Activated B cell treated with CpG ODN at 0.5 μM for 24 hours (primary cell): ENCODE measurements at regions not wholly inside any gene's neighbourhood (a gene's known extent, or its start where the extent isn't known, plus 50 kb on each side); places are given as distances from the start of the nearest gene placed in this dataset.

Experiments used
- ATAC-seq: fragments of 200-7000 bp; cut with Tn5 transposase; one replicate; pipeline ENCODE4 v1.10.0; 2021; ENCODE audit warnings: low read depth, mild to moderate bottlenecking, moderate library complexity
- CTCF ChIA-PET: fragments of 350-600 bp; sonication (Branson Sonifier 250); formaldehyde crosslinking; loops from one replicate; lab custom pipeline; 2021; ENCODE audit warnings: antibody characterized with exemption; lab: Charles Lee
- POLR2A ChIA-PET: fragments of 350-600 bp; sonication (Branson Sonifier 250); formaldehyde crosslinking; loops from one replicate; lab custom pipeline; 2021; ENCODE audit warnings: antibody characterized with exemption; lab: Charles Lee
- DNase-seq: peaks from one replicate; pipeline ENCODE4 v3.0.0; 2022
- H3K27ac Mint-ChIP-seq: one replicate; pipeline ENCODE4 v1.8.0; 2020; ENCODE audit warnings: mixed read lengths
- H3K27me3 Mint-ChIP-seq: one replicate; pipeline ENCODE4 v1.8.0; 2021; ENCODE audit warnings: mixed read lengths
- H3K36me3 Mint-ChIP-seq: one replicate; pipeline ENCODE4 v1.8.0; 2021; ENCODE audit warnings: low read depth, mixed read lengths
- H3K4me1 Mint-ChIP-seq: one replicate; pipeline ENCODE4 v1.8.0; 2021; ENCODE audit warnings: mixed read lengths
- H3K4me3 Mint-ChIP-seq: one replicate; pipeline ENCODE4 v1.8.0; 2020; ENCODE audit warnings: mild to moderate bottlenecking, mixed read lengths
- H3K9me3 Mint-ChIP-seq: one replicate; pipeline ENCODE4 v1.8.0; 2020; ENCODE audit warnings: mixed read lengths
- intact Hi-C: fragments of 100-400 bp; cut with micrococcal nuclease; formaldehyde crosslinking; loops from one replicate; pipeline ENCODE4 v1.15.1; 2024
- TF ChIP-seq, protein P1 (sequence below): fragments of 200-600 bp; IDR thresholded peaks from one replicate; pipeline ENCODE4 v1.8.0; 2022; ENCODE audit warnings: antibody characterized with exemption, mild to moderate bottlenecking

DNA sequence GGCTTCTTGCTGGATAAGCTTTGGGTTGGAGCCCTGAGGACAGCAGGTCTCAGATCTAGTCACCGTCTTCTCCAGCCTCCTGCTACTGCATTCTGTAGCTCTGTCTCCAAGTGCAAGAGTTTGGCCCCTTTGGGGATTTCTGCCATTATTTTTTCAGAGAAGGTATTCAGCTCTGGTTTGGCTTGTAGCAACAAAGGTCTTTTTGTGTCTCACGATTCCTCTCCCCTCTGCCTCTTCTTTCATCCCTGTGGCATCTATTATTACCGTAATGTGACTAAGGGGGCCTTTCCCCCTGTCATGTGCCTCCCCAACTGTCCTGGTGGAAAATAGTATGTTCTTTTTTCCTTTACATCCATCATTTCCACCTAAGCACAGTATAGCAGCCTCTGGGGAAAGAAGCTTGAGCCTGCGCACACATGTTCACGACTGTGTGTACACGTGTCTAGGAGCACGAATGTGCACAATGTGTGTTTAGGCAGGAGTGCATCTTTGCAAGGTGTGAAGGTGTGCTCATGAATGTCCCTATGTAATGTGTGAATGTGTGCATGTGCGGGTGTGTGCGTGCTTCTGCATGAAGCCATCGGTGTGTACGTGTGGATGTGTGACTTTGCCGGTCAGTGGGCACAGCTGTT lies 273.9 kb downstream of the ZNF536 start:
- Mint-ChIP-seq H3K4me3 (no peak overlapping the region), H3K4me1 (no peaks in the 10 kb centered on the region), H3K27ac (no peak overlapping the region), H3K9me3 (no peaks in the 10 kb centered on the region), H3K27me3 (peaks cover 3% of the 10 kb centered on the region), H3K36me3 (no peaks in the 10 kb centered on the region)
- intact Hi-C loops: no loop called here
- no peak for ATAC-seq
- ChIA-PET CTCF (no interaction called here), POLR2A (no interaction called here)
- TF ChIP-seq, protein P1, sequence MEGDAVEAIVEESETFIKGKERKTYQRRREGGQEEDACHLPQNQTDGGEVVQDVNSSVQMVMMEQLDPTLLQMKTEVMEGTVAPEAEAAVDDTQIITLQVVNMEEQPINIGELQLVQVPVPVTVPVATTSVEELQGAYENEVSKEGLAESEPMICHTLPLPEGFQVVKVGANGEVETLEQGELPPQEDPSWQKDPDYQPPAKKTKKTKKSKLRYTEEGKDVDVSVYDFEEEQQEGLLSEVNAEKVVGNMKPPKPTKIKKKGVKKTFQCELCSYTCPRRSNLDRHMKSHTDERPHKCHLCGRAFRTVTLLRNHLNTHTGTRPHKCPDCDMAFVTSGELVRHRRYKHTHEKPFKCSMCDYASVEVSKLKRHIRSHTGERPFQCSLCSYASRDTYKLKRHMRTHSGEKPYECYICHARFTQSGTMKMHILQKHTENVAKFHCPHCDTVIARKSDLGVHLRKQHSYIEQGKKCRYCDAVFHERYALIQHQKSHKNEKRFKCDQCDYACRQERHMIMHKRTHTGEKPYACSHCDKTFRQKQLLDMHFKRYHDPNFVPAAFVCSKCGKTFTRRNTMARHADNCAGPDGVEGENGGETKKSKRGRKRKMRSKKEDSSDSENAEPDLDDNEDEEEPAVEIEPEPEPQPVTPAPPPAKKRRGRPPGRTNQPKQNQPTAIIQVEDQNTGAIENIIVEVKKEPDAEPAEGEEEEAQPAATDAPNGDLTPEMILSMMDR: no peak
- DNase-seq: no peak

DNA sequence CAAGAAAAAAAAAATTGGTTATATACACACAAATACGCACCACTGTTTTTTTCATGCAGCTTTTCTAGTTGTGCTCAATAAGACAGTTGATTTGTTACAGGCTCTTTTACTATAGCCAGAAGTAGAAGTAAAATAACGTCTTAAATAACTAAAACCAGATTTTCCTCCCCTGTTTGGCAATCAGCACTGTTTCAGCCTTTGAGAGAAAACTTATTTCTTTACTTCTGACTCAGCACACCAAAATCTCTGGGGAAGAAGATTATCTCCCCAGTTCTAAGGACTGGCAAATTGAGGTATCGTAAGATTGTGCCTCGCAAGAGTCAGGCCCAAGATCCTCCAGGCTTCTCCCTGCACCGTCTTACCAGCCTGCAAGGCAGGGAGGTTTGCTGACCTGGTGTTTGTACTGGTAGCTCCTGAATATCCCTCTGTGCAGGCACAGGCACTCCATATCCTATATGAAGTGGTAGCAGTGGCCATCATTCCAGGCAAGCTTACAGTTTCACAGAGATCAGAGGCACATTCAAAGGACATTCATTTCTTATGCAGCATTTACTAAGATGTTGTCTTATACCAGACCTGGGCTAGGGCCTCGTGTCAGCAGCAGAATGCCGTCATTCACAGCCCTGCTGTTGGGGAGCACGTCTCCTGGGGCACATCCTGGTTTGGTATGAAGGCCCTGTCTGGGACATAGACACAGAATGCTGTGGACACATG lies 268.2 kb downstream of the ZNF536 start:
- POLR2A ChIA-PET: no interaction called here
- no peak for DNase-seq
- intact Hi-C loops: no loop called here
- Mint-ChIP-seq H3K9me3 (peaks cover 10% of the 10 kb centered on the region), H3K4me3 (no peak overlapping the region), H3K27ac (no peak overlapping the region), H3K4me1 (no peaks in the 10 kb centered on the region), H3K36me3 (no peaks in the 10 kb centered on the region), H3K27me3 (no peaks in the 10 kb centered on the region)
- no peak for ATAC-seq
- CTCF ChIA-PET: no interaction called here
- TF ChIP-seq, protein P1: no peak

DNA sequence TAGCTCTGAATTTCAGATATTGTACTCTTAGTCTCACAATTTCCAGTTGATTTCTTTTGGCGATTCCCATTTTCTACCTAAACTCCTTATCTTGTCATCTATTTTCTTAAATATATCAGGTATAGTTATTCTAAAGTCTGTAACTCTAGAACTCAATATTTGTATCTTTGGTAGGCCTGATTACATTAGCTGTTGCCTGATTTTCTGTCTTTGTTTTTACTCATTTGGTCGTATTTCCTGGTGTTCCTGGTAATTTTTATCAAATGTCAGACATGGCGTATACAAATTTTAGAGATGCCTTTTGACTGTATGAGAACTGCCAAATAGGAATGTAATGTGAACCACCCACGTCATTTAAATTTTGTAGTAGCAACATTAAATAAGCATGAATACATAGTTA lies 266.7 kb downstream of the ZNF536 start:
- no peak overlapping the region for H3K4me3 Mint-ChIP-seq
- no peaks in the 10 kb centered on the region for H3K4me1 Mint-ChIP-seq
- no peaks in the 10 kb centered on the region for H3K36me3 Mint-ChIP-seq
- TF ChIP-seq, protein P1: no peak
- peaks cover 10% of the 10 kb centered on the region for H3K9me3 Mint-ChIP-seq
- DNase-seq (no peak), ATAC-seq (no peak)
- ChIA-PET CTCF (no interaction called here), POLR2A (no interaction called here)
- H3K27ac Mint-ChIP-seq: no peak overlapping the region
- no peaks in the 10 kb centered on the region for H3K27me3 Mint-ChIP-seq
- intact Hi-C loops: no loop called here

DNA sequence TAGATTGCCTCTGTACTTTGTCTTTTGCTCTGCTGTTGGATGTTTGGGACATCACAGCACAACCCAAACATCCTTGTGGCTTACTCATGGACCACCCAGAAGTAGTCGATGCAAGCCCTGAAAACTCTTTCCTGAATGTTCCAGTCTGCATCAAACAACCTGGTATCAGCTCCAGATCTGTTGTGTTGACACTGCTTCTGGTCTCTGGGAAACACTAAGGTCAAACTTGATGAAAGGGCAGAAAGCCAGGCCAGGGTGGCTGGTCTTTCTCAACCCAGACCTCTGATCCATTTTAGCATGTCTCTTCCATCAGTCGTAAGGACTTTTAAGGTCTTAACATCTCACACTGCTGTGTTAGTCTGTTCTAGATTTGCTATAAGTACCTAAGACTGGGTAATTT lies 265.7 kb downstream of the ZNF536 start:
- Mint-ChIP-seq H3K36me3 (no peaks in the 10 kb centered on the region), H3K27me3 (no peaks in the 10 kb centered on the region), H3K4me1 (no peaks in the 10 kb centered on the region), H3K4me3 (no peak overlapping the region), H3K9me3 (peaks cover 10% of the 10 kb centered on the region), H3K27ac (no peak overlapping the region)
- ChIA-PET POLR2A (no interaction called here), CTCF (no interaction called here)
- no peak for DNase-seq
- ATAC-seq: no peak
- TF ChIP-seq, protein P1: no peak
- intact Hi-C loops: no loop called here

DNA sequence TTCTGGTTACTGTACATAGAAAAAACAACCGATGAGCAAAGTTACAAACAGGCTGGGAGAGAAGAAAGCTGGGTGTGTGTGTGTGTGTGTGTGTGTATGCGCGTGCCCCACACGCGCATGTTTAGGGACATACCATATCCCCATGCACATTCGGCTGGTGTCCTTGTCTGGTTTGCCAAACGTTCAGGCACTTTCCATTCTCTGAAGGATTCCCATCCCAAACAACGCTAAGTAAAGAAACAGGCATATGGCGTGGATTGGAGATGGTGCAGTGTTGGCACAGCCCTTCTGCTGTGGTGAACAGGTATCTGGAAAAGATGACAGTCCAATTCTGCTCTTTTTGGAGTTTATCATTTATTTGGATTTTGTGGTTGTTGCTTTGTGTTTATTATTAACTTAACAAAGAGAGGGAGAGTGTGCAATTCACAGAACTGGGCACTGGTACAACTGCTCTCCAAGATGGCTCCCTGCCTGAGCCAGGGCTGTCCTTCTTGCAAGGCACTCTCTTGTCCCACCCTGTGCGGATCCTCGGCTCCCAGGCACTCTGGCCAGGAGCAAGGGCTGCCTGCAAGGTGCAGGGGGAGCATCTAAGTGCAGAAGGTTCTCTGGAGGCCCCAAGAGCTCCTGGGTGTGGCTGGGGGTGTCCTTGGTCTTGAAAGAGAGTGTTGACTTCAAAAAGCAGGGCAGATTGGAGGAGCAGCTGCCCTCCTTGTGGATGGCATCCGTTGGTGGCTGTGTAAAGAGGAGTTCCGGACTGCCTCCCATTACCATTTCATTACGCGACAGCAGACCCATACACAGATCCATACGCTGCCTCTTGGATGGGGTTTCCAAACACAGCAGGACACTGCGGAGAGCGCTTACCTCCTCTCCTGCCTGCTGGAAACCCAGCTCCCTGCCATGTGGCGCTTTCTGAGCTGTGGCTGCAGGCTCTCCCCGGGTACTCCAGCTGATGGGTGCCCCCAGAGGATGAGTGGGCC lies 263.1 kb downstream of the ZNF536 start:
- H3K4me3 Mint-ChIP-seq: no peak overlapping the region
- no peak for ATAC-seq
- no peak overlapping the region for H3K27ac Mint-ChIP-seq
- no peaks in the 10 kb centered on the region for H3K27me3 Mint-ChIP-seq
- H3K36me3 Mint-ChIP-seq: no peaks in the 10 kb centered on the region
- TF ChIP-seq, protein P1: no peak
- ChIA-PET CTCF (no interaction called here), POLR2A (no interaction called here)
- DNase-seq: no peak
- intact Hi-C loops: no loop called here
- no peaks in the 10 kb centered on the region for H3K4me1 Mint-ChIP-seq
- H3K9me3 Mint-ChIP-seq: peaks cover 10% of the 10 kb centered on the region
